GM19324 (cell line): ENCODE measurements at regions not wholly inside any gene's neighbourhood (a gene's known extent, or its start where the extent isn't known, plus 50 kb on each side); places are given as distances from the start of the nearest gene placed in this dataset.

Experiments used
- ATAC-seq: cut with Tn5 transposase; IDR thresholded peaks from one replicate; pipeline ENCODE4 v1.9.1; 2021; ENCODE audit warnings: mild to moderate bottlenecking, moderate library complexity; ENCODE audit not compliant: unreplicated experiment, low FRiP score

DNA sequence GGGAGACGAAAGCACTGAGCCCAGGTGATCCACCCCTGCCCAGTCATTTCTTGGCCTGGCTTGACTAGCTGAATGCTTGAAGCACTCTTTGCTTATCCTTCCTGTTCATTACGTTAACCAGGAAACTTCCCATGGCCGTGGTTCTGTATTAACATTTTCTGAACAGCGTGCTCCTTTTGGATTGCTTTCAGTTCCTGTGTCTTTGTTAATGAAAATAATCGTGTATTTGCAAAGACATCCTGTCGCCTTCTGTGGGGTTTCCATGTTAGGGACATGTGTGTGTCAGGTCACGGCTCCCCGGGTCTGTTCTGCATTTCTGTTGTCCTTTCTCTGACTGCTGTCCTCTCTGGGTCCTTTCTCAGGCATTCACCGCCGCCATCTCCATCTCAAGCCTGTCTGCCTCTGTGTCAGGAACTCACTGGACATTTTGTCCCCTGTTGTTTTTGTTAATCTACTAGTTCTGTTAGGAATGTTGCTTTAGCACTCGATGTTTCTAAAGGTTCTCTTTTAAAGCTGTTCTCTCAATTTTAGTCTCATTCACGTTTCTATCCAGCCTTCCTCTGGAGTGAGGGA is 434.1 kb upstream of the HS6ST1 start:
- ATAC-seq, result no peak

DNA sequence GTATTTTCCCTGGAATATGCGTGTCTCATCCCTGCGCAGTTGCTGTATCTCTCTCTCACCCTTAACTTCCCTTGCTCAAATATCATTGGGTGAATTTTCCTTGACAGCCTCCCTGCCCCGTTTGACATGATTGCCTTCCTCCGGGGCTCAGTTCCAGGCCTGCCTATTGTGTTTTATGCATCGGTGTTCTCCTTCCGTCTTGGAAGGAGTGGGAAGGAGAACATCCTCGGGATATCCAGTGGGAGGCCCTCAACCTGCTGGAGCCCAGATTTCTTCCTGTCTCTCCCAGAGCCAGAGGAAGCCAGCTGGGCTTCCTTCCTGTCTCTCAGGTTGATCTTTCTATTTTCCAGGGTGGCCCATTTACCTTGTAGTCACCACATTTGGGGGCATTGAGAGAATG is 434.7 kb upstream of the HS6ST1 start:
- no peak for ATAC-seq

DNA sequence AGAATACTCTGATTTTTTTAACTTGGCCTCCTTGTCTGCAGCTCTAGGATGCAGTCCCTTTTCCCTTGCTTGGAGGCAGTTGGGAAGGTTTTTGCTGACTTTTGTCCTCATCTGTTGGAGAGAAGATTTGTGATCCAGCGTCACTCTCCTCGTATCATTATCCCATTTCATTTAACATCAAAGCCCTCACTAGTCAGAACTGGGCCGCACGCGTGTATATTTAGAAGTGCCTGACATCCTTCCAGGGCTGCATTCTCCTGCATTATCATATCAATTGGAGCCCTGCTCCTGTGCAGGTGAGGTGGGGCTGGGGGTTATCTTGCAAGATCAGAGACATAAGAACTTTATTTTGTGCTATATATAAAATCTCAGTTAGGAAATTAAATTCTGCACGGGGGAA is 435.1 kb upstream of the HS6ST1 start:
- ATAC-seq, result no peak

DNA sequence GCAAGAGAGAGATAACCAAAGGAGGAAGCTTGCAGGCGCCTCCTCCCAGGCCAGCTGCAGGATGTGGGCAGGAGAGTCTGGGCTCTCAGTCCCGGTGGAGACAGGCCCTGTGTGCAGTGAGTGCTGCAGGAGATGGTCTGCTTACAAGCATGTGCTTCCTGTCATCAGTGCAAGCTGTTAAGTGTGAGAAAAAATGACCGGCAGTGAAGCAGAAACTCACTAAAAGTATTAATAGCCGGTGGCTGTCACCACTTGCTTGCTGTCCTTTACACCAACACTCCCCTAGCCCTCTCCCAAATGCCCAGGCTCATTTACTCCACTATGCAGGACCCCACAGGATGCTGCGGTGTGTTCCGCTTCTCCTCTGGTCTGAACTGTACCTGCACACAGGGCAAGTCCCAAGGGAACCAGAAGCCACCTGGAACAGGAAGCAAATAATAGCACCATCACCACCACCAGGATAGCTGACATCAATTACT is 435.6 kb upstream of the HS6ST1 start:
- ATAC-seq, result peak; percentile 86

DNA sequence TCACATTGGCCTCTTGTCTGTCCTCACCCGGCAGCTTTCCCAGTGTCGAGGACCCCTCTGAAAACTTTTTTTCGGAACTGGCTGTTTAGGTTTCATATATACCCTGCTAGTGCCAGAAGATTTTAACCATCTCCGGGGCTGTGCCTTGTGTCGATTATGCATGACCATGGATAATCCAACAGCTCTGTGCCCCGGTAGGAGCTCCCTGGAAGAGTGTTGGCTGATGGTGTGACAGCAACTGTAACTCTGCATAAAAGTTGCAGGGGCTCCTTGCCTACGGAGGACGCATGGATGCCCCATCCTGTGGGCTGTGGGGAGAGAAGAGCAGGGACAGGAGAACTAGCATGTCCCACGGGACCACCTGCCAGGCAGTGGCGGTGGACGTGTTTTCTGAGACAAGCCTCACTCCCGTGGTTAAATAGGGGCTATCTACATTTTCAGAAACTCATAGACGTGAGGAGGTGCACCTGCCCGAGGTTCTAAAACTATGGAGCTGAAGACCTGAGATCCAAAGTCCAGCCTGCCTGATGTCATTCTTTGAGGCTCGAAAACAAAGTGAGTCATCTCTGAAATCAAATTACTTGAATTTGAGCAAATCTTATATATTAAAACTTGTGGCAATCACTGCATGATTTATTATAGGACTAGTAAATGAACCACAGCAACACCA is 437.2 kb upstream of the HS6ST1 start:
- no peak for ATAC-seq

DNA sequence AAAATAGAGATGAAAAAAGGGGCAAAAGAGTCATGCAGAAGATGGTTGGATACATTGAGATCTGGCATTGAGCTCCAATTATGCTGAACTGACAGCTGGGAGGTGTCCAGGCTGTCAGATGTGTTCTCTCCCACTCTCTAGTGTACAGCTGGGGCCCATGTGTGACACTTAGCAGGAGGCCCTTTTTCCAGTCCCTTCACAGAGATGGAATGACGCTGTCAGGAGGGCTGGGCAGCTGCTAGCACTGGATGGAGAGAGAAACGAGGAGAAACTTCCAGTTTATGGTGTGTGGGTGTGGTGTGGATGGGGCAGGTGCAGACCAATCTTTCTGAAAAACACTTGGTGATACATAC is 437.7 kb upstream of the HS6ST1 start:
- no peak for ATAC-seq

DNA sequence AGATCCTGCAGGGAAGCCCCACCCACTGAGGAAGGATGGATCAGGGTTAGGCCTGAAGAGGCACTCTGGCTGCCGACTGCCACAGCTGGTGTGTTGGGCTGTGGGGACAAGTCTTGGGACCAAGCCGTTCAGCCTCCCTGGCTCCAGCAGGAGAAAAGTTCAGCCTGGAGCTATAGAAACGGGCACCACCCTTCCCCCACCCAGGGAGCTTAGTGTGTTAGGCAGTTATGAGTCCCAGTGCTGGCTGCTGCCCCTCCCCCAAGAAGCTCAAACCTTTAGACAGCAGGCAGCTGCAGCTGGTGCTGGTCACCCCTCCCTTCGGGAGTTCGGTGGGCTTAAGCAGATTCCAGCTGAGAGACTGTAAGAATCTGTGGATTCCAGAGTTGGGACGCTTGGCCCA is 447.1 kb upstream of the HS6ST1 start:
- no peak for ATAC-seq

DNA sequence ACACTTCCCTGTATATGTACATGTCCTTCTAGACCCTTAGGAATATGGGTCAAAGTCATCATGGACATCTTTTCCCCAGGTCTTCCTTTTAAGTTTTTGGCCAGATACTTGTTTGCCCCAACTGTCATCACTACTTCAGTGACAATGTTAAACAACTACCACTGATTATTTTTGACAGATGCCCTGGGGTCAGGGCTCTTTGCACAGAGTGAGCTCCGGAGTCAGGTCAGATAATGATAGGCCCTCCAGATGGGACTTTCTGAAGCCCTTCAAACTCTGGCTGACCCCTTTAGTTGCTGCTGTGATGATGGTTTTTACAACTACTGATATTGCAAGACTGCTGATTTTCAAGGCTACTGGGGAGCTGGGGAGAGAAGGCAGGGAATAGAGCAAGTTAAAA is 449.4 kb upstream of the HS6ST1 start:
- no peak for ATAC-seq

DNA sequence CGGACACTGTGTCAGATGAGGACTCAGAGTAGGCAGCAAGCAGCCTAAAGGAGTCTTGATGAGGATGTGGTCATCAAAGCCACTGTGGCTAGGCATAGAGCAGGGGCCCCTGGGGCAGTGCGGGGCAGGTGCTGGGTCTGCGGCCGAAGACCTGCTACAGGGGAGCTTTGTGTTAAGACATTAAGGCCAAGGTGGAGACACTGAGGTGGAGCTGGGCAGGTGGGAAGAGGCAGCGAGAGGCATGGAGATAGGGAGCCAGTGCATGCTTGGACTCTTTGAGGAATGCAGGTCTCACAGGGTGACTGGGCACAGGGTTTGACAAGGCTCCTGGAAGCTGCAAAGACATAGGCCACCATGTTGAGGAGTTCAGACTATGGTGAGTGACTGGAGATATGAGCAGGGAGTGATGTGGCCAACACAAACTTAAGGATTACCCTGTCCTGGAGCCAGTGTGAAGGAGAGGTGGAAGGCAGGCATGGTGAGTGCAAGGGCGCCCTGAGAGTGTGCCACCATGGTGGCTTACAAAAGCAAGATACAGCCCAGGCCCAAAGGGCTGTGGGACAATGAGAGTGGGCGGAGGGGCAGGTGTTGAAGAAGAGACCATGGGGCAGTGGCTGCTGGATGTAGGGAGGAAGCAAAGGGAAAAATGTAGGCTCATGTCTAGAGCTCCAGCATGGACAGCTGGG is 450.9 kb upstream of the HS6ST1 start:
- no peak for ATAC-seq

DNA sequence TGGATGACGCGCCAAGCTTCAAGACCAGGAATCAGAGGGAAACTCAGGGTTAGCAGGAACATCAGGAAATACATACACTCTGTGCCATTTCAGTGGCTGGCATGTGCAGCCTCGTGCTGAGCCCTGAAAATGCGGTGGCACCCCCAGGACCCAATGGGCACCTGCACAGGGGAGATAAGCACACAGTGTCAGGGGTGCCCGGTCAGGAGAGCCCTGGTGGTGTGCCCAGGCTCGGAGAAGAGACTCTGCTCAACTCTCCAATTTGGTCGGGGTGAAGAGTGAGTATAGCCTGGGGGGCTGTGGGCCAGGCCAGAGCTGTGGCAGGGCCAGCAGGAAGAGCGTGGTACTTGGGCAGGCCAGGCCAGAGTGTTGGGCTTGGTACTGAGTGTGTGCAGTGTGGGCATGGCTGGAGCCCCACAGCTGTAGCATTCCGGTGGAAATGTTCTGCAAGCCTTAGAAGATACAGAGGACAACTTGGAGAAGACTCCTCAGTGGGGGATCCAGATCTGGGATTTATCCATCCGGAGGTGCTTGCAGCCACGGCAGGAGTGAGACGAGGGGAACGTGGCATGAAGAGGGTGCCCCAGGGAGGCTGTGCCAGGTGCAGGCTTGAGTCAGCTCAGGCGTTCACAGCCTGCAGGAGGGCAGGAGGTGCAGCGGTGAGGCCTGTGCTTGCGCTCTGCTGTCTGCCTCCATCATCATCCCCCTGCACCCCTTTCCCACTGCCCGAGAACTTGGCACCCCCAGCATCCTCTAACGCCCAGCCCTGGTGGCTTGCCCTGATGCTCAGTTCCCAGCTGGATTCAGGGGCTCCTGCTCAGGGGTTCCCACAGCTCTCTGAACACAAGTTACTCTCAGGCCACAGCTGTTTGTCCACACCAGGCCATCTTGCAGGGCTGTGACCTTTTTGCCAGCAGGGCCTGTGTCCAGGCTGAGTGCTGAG is 451.7 kb upstream of the HS6ST1 start:
- no peak for ATAC-seq

DNA sequence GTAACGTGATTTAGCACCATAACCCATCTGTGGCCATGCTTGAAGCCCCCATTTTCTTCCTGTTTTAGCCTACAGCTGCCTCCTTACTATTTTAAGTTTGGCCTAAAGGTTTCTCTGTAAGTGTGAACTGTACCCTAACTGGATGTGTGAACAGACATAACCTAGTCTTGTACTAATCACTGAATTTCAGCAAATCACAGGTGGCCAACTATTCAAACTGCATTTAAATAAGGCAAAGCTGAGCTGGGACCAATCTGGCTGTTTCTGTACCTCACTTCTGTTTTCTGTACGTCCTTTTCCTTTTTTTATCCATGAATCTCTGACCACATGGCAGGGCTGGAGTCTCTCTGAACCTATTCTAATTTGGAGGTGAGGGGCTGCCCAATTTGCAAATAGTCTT is 452.7 kb upstream of the HS6ST1 start:
- ATAC-seq, result no peak

DNA sequence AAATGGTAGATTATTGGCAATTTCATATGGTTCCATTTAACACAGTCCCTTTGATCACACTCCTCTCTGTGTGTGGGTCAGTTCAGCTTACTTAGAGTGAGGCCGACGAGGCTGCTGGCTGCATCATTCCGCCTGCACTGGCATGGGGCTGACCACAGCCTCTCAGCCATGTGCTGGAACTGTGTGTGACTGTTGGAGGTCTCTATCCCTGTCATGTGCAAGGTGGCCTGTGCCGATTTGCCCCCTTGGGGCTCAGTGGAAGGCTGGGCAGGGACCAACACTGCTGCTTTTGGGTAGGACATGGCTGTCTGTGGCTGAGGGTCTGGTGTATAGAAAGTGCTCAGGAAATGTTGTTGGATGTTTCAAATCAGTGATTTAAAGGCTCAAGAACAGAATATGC is 454.0 kb upstream of the HS6ST1 start:
- ATAC-seq, result no peak

DNA sequence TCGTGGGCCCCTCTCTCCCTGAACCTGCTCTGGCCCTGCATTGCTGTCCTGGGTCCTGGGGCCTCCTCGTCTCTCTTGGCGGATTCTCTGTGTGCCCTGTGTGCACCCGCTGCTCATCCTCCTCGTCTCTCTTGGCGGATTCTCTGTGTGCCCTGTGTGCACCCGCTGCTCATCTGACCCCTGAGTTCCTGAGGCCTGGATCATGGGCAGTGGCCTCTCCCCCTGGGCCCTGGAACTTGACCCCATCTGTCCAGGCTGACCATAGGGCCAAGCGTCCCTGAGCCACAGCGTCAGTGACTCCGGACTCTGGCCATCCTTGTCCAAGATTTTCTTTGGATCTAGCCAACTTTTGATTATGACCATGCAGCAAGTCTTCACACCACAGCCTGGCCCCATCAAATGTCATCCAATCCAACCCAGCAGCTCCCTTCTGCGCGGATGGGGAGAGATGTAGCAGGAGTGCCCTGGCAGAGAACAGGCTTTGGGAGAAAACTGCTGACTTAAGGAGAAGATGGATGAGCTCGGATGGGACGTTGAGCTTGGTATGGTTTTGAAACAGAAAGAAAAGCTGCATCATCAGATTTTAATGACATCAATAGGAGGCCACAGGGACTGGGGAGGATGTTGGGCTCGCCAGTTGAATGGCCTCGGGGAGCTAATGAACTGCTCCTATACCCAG is 455.1 kb upstream of the HS6ST1 start:
- ATAC-seq, result no peak

DNA sequence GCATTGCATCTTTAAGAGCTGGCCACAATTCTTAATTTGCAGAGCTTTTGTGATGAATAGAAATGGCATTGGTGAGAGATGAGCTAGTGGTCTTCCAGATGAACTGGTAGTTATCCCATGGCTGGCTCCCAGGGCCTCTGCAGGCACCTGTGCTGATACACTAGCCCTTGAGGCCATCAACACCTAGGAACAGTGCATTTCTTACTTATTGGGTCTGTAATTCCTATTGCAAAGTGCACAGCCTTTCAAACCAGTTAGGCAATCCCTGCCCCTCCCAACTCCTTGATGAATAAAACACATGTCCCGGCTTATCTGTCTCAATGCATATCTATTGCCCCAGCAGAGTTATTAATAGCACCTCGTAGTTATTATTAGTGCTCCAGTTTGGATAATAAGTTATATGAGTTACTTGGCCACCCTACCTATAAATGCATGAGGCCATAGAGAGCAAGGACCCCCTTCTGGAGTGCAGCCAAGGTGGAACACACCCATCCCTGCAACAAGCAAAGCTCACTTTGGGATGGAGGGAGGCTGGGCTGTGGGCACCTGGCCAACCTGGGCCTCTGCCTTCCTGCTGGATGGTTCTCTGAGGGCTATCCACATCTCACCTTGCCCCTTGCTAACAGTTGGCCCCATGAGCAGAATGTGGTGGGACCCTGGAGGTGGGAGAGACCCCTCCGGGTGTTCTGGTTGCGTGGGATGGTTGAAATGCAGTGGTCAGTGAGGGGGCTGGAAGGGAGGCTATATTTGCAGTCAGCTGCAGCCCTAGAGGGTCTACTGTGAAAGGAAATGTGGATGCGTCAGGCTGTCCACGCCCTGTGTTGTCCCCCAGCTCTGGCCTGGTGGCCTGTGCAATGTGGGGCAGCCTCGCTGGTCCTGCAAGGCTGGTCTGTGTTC is 455.9 kb upstream of the HS6ST1 start:
- ATAC-seq, result no peak

DNA sequence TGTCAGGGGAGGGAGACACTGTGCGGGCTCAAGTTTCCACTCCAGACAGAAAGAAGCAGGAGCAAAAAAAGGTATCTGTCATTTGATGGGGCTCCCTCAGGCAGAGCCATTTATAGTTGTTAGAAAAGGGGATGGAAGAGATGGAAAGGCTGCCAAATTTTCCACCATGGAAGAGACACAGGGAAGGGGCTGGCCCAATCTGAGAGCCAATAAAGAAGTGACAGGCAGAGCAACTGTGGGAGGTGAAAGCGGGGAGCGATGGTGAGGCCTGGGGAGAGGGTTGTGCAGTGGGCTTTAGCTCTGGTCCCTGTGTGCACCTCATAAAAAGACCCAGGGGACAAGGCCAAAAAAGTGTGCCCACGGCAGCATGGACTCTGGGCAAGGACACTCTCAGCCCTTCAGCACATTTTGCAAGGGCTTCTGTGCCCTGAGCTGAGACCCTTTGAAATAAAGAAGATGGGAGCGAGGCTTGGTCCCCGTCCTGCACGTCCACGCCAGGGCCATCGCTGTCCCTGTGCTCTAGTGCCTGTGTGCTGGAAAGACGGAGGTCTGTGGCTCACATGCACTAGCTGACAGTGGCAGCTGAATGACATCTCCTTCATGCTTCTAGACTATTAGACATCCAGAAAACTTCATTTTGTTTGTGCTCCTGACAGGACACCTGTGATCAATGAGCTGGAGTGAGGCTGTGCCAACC is 456.7 kb upstream of the HS6ST1 start:
- ATAC-seq, result no peak

DNA sequence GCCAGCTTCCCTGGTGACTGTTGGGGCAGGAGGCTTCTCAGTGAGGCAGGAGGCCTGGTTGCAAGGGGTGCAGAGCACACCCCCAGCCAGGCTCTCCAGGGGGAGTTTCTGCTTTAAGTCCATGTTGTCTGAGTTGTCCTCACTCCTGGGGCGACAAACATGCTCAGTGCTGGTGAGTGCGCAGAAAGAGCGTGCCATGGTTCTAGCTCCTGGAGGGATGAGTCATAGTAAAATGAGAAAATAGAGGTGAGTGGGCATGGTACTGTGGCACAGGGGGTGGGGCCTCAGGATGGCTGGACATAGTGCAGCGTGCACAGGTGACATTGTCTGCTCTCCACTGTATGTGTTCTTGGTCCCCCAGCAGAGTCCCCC is 457.2 kb upstream of the HS6ST1 start:
- no peak for ATAC-seq

DNA sequence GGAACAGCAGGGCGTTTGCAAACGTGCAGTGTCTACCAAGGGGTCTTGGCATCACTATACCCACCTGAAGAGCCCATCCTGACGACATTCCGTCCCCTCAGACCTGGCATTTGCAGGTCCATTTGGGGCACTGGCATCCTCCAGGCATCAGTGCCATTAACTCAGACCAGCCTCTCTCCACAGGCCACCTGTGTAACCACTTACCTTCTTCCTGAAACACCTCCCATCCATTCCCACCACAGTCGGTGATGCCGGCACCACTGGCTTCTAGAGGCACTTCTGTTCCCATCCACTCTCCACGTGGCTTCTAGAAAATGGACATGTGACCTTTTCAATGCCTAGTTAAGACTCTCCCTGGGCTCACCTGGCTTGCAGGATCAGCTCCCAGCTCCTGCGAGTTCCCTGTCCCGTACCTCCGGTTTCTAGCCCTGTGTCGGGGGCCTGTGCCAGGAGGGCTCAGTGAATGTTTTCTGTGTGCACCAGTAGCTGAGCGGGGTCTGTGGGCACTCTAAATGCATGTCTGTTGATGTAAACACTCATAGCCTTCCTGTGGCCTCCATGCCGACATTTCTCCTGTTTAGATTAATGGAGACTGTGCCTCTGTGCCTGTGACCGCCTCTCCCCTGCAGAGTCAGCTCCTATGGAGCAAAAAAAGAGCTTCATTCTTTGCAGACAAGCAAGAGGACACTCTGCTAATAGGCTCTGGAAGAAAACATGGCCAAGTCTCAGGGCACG is 458.0 kb upstream of the HS6ST1 start:
- ATAC-seq, result no peak
